OCI-LY1 (cell line): ENCODE measurements at regions not wholly inside any gene's neighbourhood (a gene's known extent, or its start where the extent isn't known, plus 50 kb on each side); places are given as distances from the start of the nearest gene placed in this dataset.

Experiments used
- EZH2 ChIP-seq: fragments of 200-600 bp; sonication (generic), shearing (Covaris generic); IDR thresholded peaks from 2 replicates; pipeline ENCODE4 v1.8.0; 2017; ENCODE audit warnings: borderline replicate concordance, mixed run types, mild to moderate bottlenecking, antibody characterized with exemption, low read length, moderate library complexity, mixed read lengths
- TF ChIP-seq, protein P1 (sequence below): fragments of 200-600 bp; sonication (generic), shearing (Covaris generic); IDR thresholded peaks from 2 replicates; pipeline ENCODE4 v1.5.1; 2017; ENCODE audit warnings: mild to moderate bottlenecking, antibody characterized with exemption, low read length, moderate library complexity, mixed read lengths

DNA sequence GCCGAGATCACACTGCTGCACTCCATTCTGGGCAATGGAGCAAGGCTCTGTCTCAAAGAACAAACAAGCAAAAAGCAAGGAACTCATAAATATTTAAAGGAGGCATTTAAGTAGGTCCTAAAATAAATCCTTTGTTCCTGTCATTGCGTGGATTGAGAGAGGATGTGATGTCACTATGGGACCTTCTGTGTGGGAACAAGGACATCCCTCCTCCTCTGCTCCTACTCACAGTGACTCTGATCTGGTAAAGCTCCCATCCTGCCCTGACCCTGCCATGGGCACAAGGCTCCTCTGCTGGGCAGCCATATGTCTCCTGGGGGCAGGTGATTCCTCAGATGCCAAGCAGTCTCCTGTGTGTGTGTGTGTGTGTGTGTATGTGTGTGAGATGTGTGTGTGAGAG is 74.1 kb upstream of the PRSS58 start:
- TF ChIP-seq, protein P1, sequence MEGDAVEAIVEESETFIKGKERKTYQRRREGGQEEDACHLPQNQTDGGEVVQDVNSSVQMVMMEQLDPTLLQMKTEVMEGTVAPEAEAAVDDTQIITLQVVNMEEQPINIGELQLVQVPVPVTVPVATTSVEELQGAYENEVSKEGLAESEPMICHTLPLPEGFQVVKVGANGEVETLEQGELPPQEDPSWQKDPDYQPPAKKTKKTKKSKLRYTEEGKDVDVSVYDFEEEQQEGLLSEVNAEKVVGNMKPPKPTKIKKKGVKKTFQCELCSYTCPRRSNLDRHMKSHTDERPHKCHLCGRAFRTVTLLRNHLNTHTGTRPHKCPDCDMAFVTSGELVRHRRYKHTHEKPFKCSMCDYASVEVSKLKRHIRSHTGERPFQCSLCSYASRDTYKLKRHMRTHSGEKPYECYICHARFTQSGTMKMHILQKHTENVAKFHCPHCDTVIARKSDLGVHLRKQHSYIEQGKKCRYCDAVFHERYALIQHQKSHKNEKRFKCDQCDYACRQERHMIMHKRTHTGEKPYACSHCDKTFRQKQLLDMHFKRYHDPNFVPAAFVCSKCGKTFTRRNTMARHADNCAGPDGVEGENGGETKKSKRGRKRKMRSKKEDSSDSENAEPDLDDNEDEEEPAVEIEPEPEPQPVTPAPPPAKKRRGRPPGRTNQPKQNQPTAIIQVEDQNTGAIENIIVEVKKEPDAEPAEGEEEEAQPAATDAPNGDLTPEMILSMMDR = no peak
- no peak for TF ChIP-seq EZH2
